ENCODE measurements at regions not wholly inside any gene's neighbourhood (a gene's known extent, or its start where the extent isn't known, plus 50 kb on each side); places are given as distances from the start of the nearest gene placed in this dataset.

- Histone ChIP-seq H3K9me3 (replicated peaks; ENCODE audit: control insufficient read depth, insufficient read depth, low read length) (no peaks in the 10 kb centered on the region), H3K4me3 (replicated peaks in 1 of 3; ENCODE audit: insufficient read depth in 1 of 3, low read depth in 1 of 3, low read length in 3 of 3) (no peak overlapping the region), H3K9me1 (replicated peaks; ENCODE audit: control insufficient read depth, extremely low read depth, insufficient read depth, low read length) (no peaks in the 10 kb centered on the region), H3K4me2 (ENCODE audit: insufficient read depth, low read length) (no peak overlapping the region), H4K20me1 (replicated peaks; ENCODE audit: control insufficient read depth, extremely low read depth, insufficient read depth, low read length) (no peaks in the 10 kb centered on the region), H3K9ac (replicated peaks; ENCODE audit: extremely low read depth, insufficient read depth, low read length) (no peak overlapping the region), H3K36me3 (ENCODE audit: control insufficient read depth in 2 of 2, extremely low read depth in 1 of 2, insufficient read depth in 2 of 2, low read length in 2 of 2) (no peaks in the 10 kb centered on the region), H3K27me3 (ENCODE audit: control insufficient read depth in 2 of 2, insufficient read depth in 2 of 2, low read length in 2 of 2) (no peaks in the 10 kb centered on the region), H2AFZ (ENCODE audit: low read depth, low read length) (no peak overlapping the region), H3K4me1 (ENCODE audit: control insufficient read depth, extremely low read depth, insufficient read depth, low read length) (no peaks in the 10 kb centered on the region), H3K27ac (ENCODE audit: insufficient read depth, low read depth, low read length) (no peak overlapping the region), H3K79me2 (ENCODE audit: control insufficient read depth, insufficient read depth, low read length) (no peaks in the 10 kb centered on the region)
- BruUV-seq (replicated peaks): no TSS peak
- FAIRE-seq (no peak), DNase-seq (ENCODE audit: low read depth, low spot score) (no peak)
- intact Hi-C loops (cut with micrococcal nuclease) (no loop called here), dilution Hi-C loops (cut with MboI; ENCODE audit: extremely low pct_ligation_motif_present, low sequenced_read_pairs) (no loop called here)
- ChIA-PET POLR2A (no interaction called here), CTCF (no interaction called here)
- TF ChIP-seq GATA2 (IDR thresholded peaks at IDR 0.05; ENCODE audit: insufficient read depth, insufficient read length, low read depth, low read length): no peak
- no peak for TF ChIP-seq CTCF (IDR thresholded peaks at IDR 0.05; ENCODE audit: extremely low read depth in 1 of 2, insufficient read depth in 1 of 2, low read depth in 1 of 2, low read length in 2 of 2)
- TF ChIP-seq EZH2 (IDR thresholded peaks at IDR 0.05; ENCODE audit: borderline replicate concordance, low read depth, low read length, severe bottlenecking): no peak
- no peak for TF ChIP-seq MAX (IDR thresholded peaks at IDR 0.05; ENCODE audit: insufficient read depth, insufficient read length)
- no peak for TF ChIP-seq POLR2AphosphoS5 (IDR thresholded peaks at IDR 0.05; ENCODE audit: insufficient read depth, low read depth, low read length)
- TF ChIP-seq MYC (IDR thresholded peaks at IDR 0.05; ENCODE audit: low read depth, low read length): no peak
- TF ChIP-seq JUN (IDR thresholded peaks at IDR 0.05; ENCODE audit: borderline replicate concordance, insufficient read depth, insufficient read length, low read depth): no peak
- no peak for TF ChIP-seq POLR2A (IDR thresholded peaks at IDR 0.05; ENCODE audit: low read depth, low read length)
- no peak for TF ChIP-seq FOS (IDR thresholded peaks at IDR 0.05; ENCODE audit: borderline replicate concordance, insufficient read depth, low read length)
Measured at GRCh38 chr1:38623529-38623928, 236.0 kb downstream of the RRAGC start.
